Activated B cell treated with CpG ODN at 0.5 μM for 24 hours (primary cell): ENCODE measurements at regions not wholly inside any gene's neighbourhood (a gene's known extent, or its start where the extent isn't known, plus 50 kb on each side); places are given as distances from the start of the nearest gene placed in this dataset.

Experiments used
- ATAC-seq: fragments of 200-7000 bp; cut with Tn5 transposase; one replicate; pipeline ENCODE4 v1.10.0; 2021; ENCODE audit warnings: low read depth, mild to moderate bottlenecking, moderate library complexity
- CTCF ChIA-PET: fragments of 350-600 bp; sonication (Branson Sonifier 250); formaldehyde crosslinking; loops from one replicate; lab custom pipeline; 2021; ENCODE audit warnings: antibody characterized with exemption; lab: Charles Lee
- POLR2A ChIA-PET: fragments of 350-600 bp; sonication (Branson Sonifier 250); formaldehyde crosslinking; loops from one replicate; lab custom pipeline; 2021; ENCODE audit warnings: antibody characterized with exemption; lab: Charles Lee
- DNase-seq: peaks from one replicate; pipeline ENCODE4 v3.0.0; 2022
- H3K27ac Mint-ChIP-seq: one replicate; pipeline ENCODE4 v1.8.0; 2020; ENCODE audit warnings: mixed read lengths
- H3K27me3 Mint-ChIP-seq: one replicate; pipeline ENCODE4 v1.8.0; 2021; ENCODE audit warnings: mixed read lengths
- H3K36me3 Mint-ChIP-seq: one replicate; pipeline ENCODE4 v1.8.0; 2021; ENCODE audit warnings: low read depth, mixed read lengths
- H3K4me1 Mint-ChIP-seq: one replicate; pipeline ENCODE4 v1.8.0; 2021; ENCODE audit warnings: mixed read lengths
- H3K4me3 Mint-ChIP-seq: one replicate; pipeline ENCODE4 v1.8.0; 2020; ENCODE audit warnings: mild to moderate bottlenecking, mixed read lengths
- H3K9me3 Mint-ChIP-seq: one replicate; pipeline ENCODE4 v1.8.0; 2020; ENCODE audit warnings: mixed read lengths
- CTCF ChIP-seq: fragments of 200-600 bp; IDR thresholded peaks from one replicate; pipeline ENCODE4 v1.8.0; 2022; ENCODE audit warnings: antibody characterized with exemption, mild to moderate bottlenecking
- intact Hi-C: fragments of 100-400 bp; cut with micrococcal nuclease; formaldehyde crosslinking; loops from one replicate; pipeline ENCODE4 v1.15.1; 2024

- Mint-ChIP-seq H3K9me3 (no peaks in the 10 kb centered on the region), H3K4me3 (no peak overlapping the region), H3K36me3 (no peaks in the 10 kb centered on the region), H3K4me1 (no peaks in the 10 kb centered on the region), H3K27me3 (no peaks in the 10 kb centered on the region), H3K27ac (no peak overlapping the region)
- TF ChIP-seq CTCF: no peak
- DNase-seq (no peak), ATAC-seq (no peak)
- POLR2A ChIA-PET: no interaction called here
- CTCF ChIA-PET: no interaction called here
- intact Hi-C loops: no loop called here
These were observed 178.2 kb upstream of the FRMPD4 start for GRCh38 chrX:11960031-11960430.

GRCh38 chrX:11965436-11965835 is 172.8 kb upstream of the FRMPD4 start:
- intact Hi-C loops: no loop called here
- H3K9me3 Mint-ChIP-seq: no peaks in the 10 kb centered on the region
- POLR2A ChIA-PET: no interaction called here
- no peaks in the 10 kb centered on the region for H3K36me3 Mint-ChIP-seq
- no peak overlapping the region for H3K4me3 Mint-ChIP-seq
- no peak for TF ChIP-seq CTCF
- no peaks in the 10 kb centered on the region for H3K27me3 Mint-ChIP-seq
- CTCF ChIA-PET: no interaction called here
- DNase-seq (no peak), ATAC-seq (no peak)
- no peak overlapping the region for H3K27ac Mint-ChIP-seq
- H3K4me1 Mint-ChIP-seq: no peaks in the 10 kb centered on the region

- intact Hi-C loops: no loop called here
- Mint-ChIP-seq H3K27me3 (no peaks in the 10 kb centered on the region), H3K27ac (no peak overlapping the region), H3K4me3 (no peak overlapping the region), H3K9me3 (no peaks in the 10 kb centered on the region), H3K36me3 (no peaks in the 10 kb centered on the region), H3K4me1 (no peaks in the 10 kb centered on the region)
- DNase-seq (no peak), ATAC-seq (no peak)
- ChIA-PET POLR2A (no interaction called here), CTCF (no interaction called here)
- no peak for TF ChIP-seq CTCF
These were observed 170.0 kb upstream of the FRMPD4 start for GRCh38 chrX:11967986-11968869.

GRCh38 chrX:11968991-11969390 is 169.3 kb upstream of the FRMPD4 start:
- Mint-ChIP-seq H3K27ac (no peak overlapping the region), H3K9me3 (no peaks in the 10 kb centered on the region), H3K27me3 (no peaks in the 10 kb centered on the region), H3K36me3 (no peaks in the 10 kb centered on the region), H3K4me3 (no peak overlapping the region), H3K4me1 (no peaks in the 10 kb centered on the region)
- DNase-seq (no peak), ATAC-seq (no peak)
- intact Hi-C loops: no loop called here
- ChIA-PET CTCF (no interaction called here), POLR2A (no interaction called here)
- TF ChIP-seq CTCF: no peak

- no peak for ATAC-seq
- Mint-ChIP-seq H3K27me3 (no peaks in the 10 kb centered on the region), H3K36me3 (no peaks in the 10 kb centered on the region), H3K9me3 (no peaks in the 10 kb centered on the region), H3K4me3 (no peak overlapping the region), H3K27ac (no peak overlapping the region), H3K4me1 (no peaks in the 10 kb centered on the region)
- no peak for TF ChIP-seq CTCF
- no peak for DNase-seq
- POLR2A ChIA-PET: no interaction called here
- CTCF ChIA-PET: no interaction called here
- intact Hi-C loops: no loop called here
These were observed 167.5 kb upstream of the FRMPD4 start for GRCh38 chrX:11970578-11971359.
